IPS DF 4.7 (cell line): ENCODE measurements at regions not wholly inside any gene's neighbourhood (a gene's known extent, or its start where the extent isn't known, plus 50 kb on each side); places are given as distances from the start of the nearest gene placed in this dataset.
"Not testable (repeated sequence)": the region's sequence is repeated elsewhere in the genome, so short reads cannot be mapped to it uniquely, and the experiment has no call there.

Source experiments
- DNase-seq: peaks from one replicate; pipeline ENCODE4 v3.0.0-alpha.2; 2013; ENCODE audit warnings: low spot score; ENCODE audit errors: extremely low read depth

DNA sequence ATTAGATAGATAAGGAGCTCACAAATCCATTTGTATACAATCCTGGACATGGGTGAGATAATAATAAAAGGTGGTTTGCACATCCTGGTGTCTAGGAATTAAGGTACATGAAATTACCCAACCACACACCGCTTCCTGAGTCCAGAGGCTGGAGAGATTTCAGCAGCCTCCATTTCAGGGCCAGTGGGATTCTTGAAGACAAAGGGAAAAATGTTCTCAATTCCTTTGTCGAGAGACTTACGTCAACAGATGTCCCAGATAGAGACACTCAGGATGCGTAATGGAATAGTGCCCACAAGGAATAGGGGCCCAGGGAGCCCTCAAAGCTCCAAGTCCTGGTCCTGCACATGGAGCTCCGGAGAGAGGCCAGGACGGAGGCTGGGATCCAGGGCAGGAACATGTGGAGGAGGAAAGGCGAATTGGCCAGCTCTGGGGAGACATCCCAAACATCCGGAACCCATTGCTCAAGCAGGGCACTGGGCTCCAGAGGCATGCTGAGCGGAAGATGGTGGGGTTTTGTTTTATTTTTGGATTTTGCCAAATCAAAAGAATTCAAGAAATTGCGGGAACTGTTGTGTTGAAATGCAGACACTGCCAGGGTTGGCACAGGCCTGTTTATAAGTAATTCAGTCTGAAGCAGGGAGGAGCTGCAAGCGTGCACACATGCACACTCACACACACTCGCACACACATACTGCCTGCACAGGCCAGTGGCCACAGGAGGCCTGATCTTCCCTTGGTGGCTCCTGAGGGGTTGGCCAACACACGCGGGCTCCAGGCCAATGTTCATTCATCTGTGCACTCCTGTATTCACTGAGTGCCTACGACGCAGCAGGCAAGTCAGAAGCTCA, 97.2 kb downstream of the NOG start:
- no peak for DNase-seq

DNA sequence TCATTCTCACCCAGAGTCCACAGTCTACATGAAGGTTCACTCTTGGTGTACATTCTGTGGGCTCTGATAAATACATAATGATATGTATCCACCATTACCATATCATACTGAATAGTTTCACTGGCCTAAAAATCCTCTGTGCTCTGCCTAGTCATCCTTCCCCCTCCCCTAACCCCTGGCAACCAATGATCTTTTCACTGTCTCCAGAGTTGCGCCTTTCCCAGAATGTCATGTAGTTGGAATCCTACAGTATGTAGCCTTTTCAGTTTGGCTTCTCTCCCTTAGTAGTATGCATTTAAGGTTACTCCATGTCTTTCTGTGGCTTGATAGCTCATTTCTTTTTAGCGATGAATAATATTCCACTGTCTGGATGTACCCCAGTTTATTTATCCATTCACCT, 101.3 kb downstream of the NOG start:
- no peak for DNase-seq

DNA sequence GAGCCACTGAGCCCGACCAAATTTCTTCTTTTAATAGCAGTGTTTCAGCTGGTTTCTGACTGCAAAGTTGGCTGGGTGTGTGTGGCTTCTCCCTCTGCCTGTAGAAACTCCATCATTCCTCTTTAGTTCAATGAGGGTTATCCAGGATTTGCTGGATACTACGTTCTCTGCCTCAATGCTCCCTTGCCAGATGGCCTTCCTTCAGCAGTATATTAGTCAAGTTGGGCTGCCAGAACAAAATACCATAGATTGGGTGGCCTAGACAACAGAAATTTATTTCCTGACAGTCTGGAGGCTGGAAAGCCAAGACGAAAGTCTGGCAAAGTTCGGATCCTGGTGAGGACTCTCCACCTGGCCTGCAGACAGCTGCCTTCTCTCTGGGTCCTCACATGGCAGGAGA, 103.7 kb downstream of the NOG start:
- DNase-seq = no peak

DNA sequence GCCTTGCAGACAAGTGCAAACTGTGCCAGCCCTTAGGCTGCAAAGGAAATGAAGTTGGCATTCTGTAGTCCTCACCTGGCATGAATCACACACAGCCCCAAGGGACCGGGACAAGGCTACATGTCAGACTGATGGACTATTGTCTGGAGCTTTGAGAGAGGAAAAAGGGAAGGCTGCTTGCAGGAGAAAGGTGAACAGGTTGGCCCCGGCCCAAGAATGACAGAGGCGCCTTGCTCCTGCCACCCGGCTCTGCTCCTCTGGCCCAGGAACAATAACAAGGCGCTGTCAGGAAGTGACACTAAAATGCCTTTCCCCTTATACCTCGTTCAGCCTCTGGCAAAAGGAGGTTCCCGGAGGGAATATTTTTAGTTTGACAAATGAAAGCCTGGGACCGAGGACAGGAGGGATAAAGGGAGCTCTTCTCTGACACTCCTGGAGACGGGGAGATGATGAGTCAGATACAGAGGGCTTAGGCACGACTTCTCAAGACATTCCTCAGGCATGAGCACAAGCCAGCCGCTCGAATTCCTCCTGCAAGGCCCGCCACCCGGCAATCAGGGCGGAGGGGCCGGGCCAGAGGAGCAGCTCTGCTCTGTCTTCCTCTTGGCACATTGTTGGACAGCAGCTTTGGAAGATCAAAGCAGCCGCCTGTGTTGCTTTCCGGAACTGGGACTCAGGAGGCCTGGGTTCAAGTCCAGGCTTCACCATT, 105.8 kb downstream of the NOG start:
- peak; percentile 68 for DNase-seq

DNA sequence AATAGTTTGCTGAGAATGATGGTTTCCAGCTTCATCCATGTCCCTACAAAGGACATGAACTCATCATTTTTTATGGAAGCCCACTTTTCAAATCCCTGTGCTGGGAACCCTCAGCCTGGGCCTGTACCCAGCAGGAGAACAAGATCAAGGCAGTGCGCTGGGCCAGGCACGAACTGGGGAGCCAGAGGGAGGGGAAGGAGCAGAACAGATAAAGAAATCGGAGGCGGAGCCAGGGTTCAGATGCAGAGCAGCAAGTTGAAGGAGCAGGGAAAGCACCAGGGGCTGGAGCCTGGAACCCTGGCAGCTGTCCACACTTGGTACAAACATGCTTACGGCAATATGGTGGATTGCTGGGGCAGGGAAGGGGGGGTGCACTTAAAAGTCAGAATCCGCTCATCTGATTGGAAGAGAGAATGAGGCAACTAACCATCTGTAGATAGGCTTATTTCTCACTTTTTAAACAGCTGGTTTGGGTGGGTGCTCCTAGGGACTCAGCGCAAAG, 107.5 kb downstream of the NOG start:
- DNase-seq = no peak

DNA sequence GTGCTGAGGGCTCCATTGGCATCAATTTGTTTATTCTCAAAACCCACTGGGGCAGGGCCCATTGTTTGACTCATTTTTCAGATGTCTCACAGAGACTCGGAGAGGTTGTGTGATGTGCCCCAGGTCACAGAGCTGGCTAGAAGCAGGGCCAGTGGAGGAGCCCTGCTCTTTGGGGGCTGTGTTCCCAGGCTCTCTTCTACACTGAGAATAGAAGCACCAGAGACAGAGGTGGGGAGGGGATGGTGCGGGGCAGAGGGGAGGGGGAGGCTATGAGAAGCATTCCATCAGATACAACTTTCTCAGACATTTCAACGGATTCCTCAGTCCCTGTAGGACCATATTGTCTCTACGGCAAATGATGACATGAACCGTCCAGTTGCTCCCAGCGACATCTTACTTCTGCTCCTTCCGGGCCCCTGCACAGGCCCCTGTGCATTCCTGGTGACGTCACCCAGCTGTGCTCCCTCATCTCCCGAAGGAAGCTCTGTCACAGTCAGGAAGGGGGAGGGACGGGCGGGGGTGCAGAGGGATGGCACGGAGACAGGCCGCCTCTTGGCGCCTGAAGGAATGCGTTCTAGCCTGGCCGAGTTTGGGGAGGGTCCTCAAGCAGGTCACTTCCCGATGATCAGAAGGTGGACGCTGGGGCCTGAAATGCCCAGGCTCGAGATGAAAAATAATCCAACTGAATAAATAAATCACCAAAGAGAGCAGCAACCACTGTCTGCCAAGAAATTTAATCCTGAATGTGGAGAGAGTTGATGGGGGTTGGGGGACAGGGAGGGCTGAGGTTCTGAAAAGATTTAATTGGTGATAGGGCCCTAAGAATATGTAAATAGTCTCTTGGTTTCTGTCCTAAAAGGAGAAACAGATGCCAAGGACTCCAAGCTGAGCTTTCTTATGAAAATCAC, 114.1 kb downstream of the NOG start:
- no peak for DNase-seq

DNA sequence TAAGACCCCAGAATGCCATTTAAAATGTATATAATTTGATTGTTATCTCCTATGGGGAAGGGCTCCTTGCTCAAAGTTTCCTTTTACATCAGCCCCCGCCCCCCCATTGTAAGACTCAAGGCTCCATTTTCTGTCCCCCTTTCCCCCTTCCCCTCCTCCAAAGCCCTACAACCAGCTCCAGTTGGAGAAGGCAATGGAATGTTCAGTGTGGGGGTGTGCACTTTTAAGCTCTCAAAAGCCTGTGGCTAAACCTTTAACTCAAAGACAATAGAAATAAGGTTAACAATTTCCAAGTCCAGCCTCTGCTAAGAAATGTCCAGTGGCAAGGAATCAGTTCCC, 114.7 kb downstream of the NOG start:
- no peak for DNase-seq

DNA sequence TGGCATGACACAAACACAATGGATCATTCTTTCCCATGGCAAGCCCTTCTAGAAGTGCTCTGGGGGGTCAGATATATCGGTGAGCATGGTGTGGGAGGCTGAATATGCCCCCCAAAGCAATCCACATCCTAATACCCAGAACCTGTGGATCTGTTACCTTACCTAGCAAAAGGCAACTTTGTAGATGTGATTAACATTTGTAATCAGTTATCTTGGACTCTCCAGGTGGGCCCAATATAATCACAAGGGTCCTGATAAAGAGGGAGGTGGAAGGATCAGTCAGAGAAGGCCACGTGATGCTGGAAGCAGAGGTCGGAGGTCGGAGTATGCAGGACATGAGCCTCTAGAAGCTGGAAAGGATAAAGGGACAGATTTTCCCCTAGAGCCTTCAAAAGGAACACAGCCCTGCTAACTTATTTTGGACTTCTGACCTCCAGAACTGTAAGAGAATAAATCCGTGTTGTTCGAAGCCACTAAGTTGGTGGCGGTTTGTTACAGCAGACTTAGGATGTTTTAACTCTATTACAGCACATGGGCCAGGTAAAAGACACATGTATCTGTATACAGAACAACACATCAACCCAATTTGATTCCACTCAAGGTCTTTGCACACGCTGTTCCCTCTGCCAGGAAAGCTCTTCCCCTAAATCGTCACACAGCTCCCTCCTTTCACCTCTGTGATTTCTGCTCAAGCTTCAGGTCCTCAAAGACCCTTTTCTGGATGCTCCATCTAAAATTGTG, 115.3 kb downstream of the NOG start:
- no peak for DNase-seq

DNA sequence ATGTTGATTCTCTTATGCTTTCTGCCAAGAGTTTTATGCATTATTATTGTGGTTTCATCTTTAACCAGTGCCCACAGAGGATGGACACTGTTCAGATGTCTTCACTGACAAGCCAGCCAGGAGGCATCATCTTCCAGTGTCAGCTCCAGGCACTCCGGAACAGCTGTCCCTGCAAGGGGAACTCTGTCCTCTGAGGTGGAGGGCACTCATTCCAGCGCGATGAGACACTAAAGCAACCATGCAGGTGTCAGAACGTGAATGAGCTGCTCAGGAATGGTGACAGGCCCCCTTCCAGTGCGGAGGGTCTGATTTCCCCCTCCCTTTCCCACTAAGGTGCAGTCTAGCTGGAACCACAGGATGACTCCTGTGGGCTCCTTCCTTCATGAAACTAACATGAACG, 117.5 kb downstream of the NOG start:
- no peak for DNase-seq

DNA sequence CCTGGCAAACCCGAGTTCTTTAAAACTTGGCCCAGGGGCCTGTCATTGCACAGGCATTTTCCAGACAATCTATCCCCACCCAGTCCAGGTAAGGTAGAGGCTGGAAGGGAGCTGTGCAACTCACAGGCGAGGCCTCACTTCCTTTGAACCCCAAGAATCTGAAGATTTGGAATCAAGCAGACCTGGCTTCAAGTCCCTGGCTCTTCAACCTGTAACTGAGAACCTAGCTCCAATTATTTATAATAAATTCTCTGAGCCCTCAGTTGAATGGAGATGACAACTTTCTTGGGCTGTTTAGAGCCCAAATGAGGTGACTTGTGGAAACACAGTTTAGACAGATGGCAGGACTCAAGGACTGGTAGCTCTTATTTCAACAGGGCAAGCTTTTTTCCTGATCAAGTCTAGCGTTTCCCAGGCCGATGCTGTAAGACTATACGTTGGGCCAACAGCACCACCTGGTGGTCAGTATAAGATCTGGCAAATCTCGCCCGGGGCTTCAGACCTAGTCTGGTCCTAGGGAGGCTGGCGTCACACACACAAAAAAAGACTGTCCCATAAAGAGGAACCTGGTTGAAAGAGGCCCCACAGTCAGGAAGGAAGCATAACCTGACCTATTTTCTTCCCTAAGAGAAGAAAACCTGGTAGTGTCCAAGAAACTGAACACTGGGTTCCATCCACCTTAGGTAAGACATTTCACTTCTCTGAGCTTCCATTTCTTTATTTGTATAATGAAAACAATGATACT, 117.9 kb downstream of the C17orf67 start:
- DNase-seq = peak; percentile 69

DNA sequence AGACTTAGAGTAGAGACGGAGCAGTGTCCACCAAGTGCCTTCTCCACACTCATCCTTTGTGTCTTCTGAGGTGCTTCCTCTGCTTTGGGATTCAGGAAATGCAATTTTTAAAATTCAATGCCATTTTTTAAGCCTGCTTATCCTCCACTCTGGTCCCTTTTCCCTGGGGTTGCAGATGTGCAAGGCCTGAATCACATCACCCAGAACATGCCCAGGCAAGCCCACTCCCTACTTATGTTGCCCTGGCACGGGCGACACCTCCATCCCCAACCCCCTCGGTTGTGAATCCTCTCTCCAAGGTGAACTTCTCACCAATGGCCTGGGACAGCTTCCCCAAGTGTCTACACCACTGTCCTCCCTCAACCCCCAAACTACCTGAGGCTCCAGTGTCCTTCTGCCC, 116.2 kb downstream of the C17orf67 start:
- no peak for DNase-seq

DNA sequence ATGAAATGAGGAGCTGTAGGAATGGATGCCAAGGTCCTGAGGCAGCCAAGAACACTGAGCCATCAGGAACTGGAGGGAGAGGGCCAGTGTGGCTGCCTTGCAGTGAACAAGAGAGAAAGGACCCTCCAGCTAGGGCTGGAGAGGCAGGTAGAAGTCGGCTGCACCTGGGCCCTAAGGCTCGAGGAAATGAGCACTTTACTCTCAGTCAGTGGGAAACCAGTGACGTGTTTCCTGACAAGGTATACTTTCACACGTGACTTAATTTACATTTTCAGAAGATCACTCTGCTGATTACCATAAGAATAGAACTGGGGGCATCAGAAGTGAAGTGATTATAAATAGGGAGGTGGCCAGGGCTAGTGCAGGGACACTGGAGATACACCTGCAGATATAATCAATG, 115.2 kb downstream of the C17orf67 start:
- no peak for DNase-seq

DNA sequence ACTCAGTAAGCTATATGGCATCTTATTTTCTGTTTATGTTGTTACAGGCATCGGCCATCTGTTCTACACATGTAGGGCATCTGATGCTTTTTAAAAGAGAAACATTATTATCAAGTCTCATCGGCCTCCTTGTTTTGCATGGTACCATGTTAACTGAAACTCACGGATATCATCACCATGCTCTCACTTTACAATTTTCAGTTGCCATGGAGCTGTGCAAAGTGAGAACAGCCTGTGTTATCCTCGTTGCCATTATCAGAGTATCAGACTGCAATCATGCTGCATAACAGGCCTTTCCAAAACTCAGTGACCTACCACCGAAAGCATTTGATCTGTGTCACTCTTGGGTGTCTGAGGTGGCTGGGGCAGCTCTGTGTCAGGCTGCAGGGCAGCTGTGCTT, 110.3 kb downstream of the C17orf67 start:
- no peak for DNase-seq

DNA sequence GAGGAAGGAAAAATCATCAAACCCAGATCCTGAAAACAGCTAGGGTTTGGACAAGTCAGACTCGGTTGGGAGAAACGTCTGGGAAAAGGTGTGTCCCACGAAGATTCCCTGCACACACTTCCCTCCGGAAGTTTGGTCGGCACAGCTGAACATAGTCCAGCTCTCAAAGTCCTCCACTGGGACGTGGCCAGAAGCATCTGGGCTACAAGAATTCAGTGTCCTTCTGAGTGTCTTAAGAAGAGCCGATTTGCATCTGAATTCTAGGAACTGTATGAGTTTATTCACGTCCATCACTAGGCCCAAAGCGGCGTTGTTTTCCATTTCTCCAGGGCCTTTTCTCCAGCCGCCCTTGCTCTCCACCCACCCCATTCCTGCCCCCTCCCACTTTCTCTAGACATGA, 109.1 kb downstream of the C17orf67 start:
- no peak for DNase-seq

DNA sequence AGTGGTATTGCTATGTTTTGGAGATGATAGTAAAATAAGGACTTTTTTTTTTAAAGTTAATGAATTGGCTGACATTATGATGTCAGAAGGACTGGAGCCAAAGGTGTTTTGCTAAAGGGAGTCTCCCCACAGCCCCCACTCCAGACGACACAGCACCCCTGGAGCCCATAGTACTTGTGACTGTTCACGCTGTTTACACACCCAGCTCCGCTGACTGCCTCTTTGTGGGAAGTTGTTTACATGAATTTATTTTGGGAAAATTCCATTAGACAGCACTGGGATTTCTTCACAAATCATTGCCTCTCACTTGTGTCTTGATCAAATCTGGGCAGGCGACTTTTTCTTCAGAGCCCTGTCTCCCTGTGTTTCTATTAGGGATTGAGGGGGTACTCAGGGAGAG, 108.6 kb downstream of the C17orf67 start:
- no peak for DNase-seq

DNA sequence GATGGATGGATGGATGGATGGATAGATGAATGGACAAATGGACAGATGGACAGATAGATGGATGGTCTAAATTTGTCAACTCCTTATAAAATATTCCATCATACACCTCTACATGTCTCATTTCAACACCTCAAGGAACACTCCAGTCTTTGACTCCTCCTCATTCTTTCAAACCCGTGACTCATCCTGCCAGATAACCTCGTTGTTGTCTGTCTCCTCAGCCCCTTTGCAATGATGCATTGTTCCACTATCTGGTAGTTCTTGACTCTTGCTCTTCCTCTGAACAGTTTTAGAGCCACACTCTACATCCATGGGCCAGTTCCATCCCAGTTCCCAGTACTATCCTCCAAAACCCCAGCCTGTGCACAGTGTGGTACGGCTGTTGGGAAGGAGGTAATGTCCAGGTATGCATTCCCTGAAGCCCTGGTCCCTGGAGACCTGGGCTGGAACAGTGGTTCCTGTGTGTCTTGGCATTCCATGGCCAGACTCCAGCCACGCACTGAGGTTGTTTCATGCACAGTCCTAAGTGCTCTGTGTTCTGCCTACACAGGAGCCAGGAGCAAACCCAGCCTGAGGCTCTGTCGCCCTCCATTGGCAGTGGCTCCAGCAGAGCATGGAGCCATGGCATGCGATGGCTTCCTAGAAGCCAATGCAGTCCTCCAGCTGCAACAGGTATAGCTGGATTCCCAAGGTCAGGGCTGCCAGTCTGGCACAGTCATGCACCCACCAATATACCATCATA, 105.7 kb downstream of the C17orf67 start:
- no peak for DNase-seq

DNA sequence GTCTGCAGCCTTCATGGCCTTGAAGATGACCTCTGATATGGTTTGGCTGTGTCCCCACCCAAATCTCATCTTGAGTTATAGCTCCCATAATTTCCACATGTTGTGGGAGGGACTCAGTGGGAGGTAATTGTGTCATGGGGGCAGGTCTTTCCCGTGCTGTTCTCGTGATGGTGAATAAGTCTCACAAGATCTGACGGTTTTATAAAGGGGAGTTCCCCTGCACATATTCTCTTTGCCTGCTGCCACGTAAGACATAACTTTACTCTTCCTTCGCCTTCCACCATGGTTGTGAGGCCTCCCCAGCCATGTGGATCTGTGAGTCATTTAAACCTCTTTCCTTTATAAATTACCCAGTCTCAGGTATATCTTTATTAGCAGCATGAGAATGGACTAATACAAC, 102.6 kb downstream of the C17orf67 start:
- DNase-seq = not testable (repeated sequence)

DNA sequence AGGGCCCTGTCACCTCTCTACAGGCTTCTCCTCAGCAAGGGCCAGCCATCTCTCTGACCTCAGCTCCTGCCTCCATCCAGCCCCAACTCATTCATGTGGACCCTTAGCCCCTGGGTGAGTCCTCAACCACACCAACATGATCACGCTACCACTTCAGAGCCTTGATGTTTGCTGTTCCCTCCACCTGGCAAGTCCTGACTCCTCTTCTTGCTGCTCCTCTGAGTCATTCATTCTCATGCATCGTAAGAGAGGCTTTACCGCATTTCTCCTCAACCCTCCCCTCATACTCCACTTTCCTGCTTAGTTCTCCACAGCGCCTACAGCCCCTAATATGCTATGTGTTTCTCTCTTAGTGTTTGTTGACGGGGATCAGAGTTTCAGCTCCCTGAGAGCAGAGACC, 99.9 kb downstream of the C17orf67 start:
- DNase-seq = no peak

DNA sequence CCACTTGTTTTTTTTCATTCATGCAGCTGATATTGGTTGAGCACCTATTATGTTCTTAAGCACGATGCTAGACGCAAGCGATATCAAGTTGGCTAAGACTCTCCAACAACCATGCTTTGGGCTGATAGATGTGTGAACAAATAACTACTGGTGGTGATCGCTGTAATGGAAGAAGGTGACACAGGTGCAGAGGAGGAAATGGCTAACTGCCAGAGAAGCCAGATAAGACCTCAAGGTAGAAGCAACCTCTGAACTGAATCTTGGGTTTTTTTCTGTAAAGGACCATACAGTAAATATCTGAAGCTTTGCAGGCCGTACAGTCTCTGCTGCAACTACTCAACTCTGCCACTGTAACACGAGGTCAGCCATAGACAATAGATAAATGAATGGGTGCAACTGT, 97.9 kb downstream of the C17orf67 start:
- DNase-seq = no peak
